Activated naive CD8-positive, alpha-beta T cell treated with anti-CD3 and anti-CD28 coated beads, Interleukin-2, amount 10 ng/mL, durations not matched to agents 7 days and 5 days (primary cell): ENCODE measurements at regions not wholly inside any gene's neighbourhood (a gene's known extent, or its start where the extent isn't known, plus 50 kb on each side); places are given as distances from the start of the nearest gene placed in this dataset.

Experiments
- ATAC-seq: fragments of 150-1000 bp; cut with Tn5 transposase; one replicate; pipeline ENCODE4 v1.10.0; 2021; ENCODE audit warnings: low read depth, moderate library complexity
- POLR2A ChIA-PET: fragments of 350-600 bp; sonication (Branson Sonifier 250); formaldehyde crosslinking; loops from one replicate; lab custom pipeline; 2021; ENCODE audit warnings: antibody characterized with exemption; lab: Charles Lee
- DNase-seq: peaks from one replicate; pipeline ENCODE4 v3.0.0; 2021
- H3K27ac Mint-ChIP-seq: one replicate; pipeline ENCODE4 v1.8.0; 2022; ENCODE audit warnings: mild to moderate bottlenecking, mixed read lengths
- H3K27me3 Mint-ChIP-seq: one replicate; pipeline ENCODE4 v1.8.0; 2022; ENCODE audit warnings: mild to moderate bottlenecking, moderate library complexity, mixed read lengths
- H3K36me3 Mint-ChIP-seq: one replicate; pipeline ENCODE4 v1.8.0; 2021; ENCODE audit warnings: mild to moderate bottlenecking, mixed read lengths
- H3K4me1 Mint-ChIP-seq: one replicate; pipeline ENCODE4 v1.8.0; 2021; ENCODE audit warnings: mixed read lengths
- H3K4me3 Mint-ChIP-seq: one replicate; pipeline ENCODE4 v1.8.0; 2022; ENCODE audit warnings: mild to moderate bottlenecking, moderate library complexity, mixed read lengths
- H3K9me3 Mint-ChIP-seq: one replicate; pipeline ENCODE4 v1.8.0; 2021; ENCODE audit warnings: mixed read lengths

- Mint-ChIP-seq H3K36me3 (no peaks in the 10 kb centered on the region), H3K27ac (no peak overlapping the region), H3K27me3 (peaks cover 2% of the 10 kb centered on the region), H3K9me3 (no peaks in the 10 kb centered on the region), H3K4me3 (no peak overlapping the region), H3K4me1 (no peaks in the 10 kb centered on the region)
- no peak for ATAC-seq
- no peak for DNase-seq
- POLR2A ChIA-PET: no interaction called here
Measured at GRCh38 chr22:47284360-47284759, 521.9 kb downstream of the TBC1D22A start.

GRCh38 chr22:47283616-47284270 is 521.3 kb downstream of the TBC1D22A start:
- no peak overlapping the region for H3K4me3 Mint-ChIP-seq
- peaks cover 2% of the 10 kb centered on the region for H3K27me3 Mint-ChIP-seq
- no peak for DNase-seq
- H3K36me3 Mint-ChIP-seq: no peaks in the 10 kb centered on the region
- no peaks in the 10 kb centered on the region for H3K9me3 Mint-ChIP-seq
- ATAC-seq: no peak
- no peak overlapping the region for H3K27ac Mint-ChIP-seq
- H3K4me1 Mint-ChIP-seq: no peaks in the 10 kb centered on the region
- POLR2A ChIA-PET: no interaction called here

- peaks cover 2% of the 10 kb centered on the region for H3K27me3 Mint-ChIP-seq
- POLR2A ChIA-PET: no interaction called here
- no peak overlapping the region for H3K27ac Mint-ChIP-seq
- no peak for ATAC-seq
- H3K36me3 Mint-ChIP-seq: no peaks in the 10 kb centered on the region
- no peak for DNase-seq
- H3K9me3 Mint-ChIP-seq: no peaks in the 10 kb centered on the region
- H3K4me1 Mint-ChIP-seq: no peaks in the 10 kb centered on the region
- H3K4me3 Mint-ChIP-seq: no peak overlapping the region
Measured at GRCh38 chr22:47282851-47283250, 520.4 kb downstream of the TBC1D22A start.

GRCh38 chr22:47282366-47282765 is 519.9 kb downstream of the TBC1D22A start:
- no peak for DNase-seq
- no peak overlapping the region for H3K27ac Mint-ChIP-seq
- no peak overlapping the region for H3K4me3 Mint-ChIP-seq

GRCh38 chr22:47281126-47282106 is 519.0 kb downstream of the TBC1D22A start:
- no peak overlapping the region for H3K4me3 Mint-ChIP-seq
- ATAC-seq: no peak
- no peaks in the 10 kb centered on the region for H3K9me3 Mint-ChIP-seq
- no peak overlapping the region for H3K27ac Mint-ChIP-seq
- peaks cover 2% of the 10 kb centered on the region for H3K27me3 Mint-ChIP-seq
- H3K36me3 Mint-ChIP-seq: no peaks in the 10 kb centered on the region
- no peaks in the 10 kb centered on the region for H3K4me1 Mint-ChIP-seq
- no peak for DNase-seq
- POLR2A ChIA-PET: no interaction called here

More at GRCh38 chr22:47282366-47282765, 519.9 kb downstream of the TBC1D22A start:
- Mint-ChIP-seq H3K4me1 (no peaks in the 10 kb centered on the region), H3K36me3 (no peaks in the 10 kb centered on the region), H3K9me3 (no peaks in the 10 kb centered on the region), H3K27me3 (peaks cover 2% of the 10 kb centered on the region)
- POLR2A ChIA-PET: no interaction called here
- ATAC-seq: no peak

GRCh38 chr22:47280301-47280700 is 517.9 kb downstream of the TBC1D22A start:
- Mint-ChIP-seq H3K36me3 (no peaks in the 10 kb centered on the region), H3K9me3 (no peaks in the 10 kb centered on the region), H3K27me3 (peaks cover 2% of the 10 kb centered on the region), H3K27ac (no peak overlapping the region), H3K4me3 (no peak overlapping the region), H3K4me1 (no peaks in the 10 kb centered on the region)
- no peak for ATAC-seq
- DNase-seq: no peak
- POLR2A ChIA-PET: no interaction called here

- Mint-ChIP-seq H3K27ac (no peak overlapping the region), H3K4me3 (no peak overlapping the region), H3K9me3 (no peaks in the 10 kb centered on the region), H3K4me1 (no peaks in the 10 kb centered on the region), H3K36me3 (no peaks in the 10 kb centered on the region), H3K27me3 (peaks cover 2% of the 10 kb centered on the region)
- ATAC-seq: no peak
- no peak for DNase-seq
- POLR2A ChIA-PET: no interaction called here
Measured at GRCh38 chr22:47279746-47280145, 517.3 kb downstream of the TBC1D22A start.

- Mint-ChIP-seq H3K9me3 (no peaks in the 10 kb centered on the region), H3K36me3 (no peaks in the 10 kb centered on the region), H3K4me3 (no peak overlapping the region), H3K27me3 (peaks cover 2% of the 10 kb centered on the region), H3K4me1 (no peaks in the 10 kb centered on the region), H3K27ac (no peak overlapping the region)
- DNase-seq (no peak), ATAC-seq (no peak)
- POLR2A ChIA-PET: no interaction called here
Measured at GRCh38 chr22:47279337-47279736, 516.9 kb downstream of the TBC1D22A start.

- no peak for ATAC-seq
- Mint-ChIP-seq H3K27ac (no peak overlapping the region), H3K4me3 (no peak overlapping the region), H3K4me1 (no peaks in the 10 kb centered on the region), H3K36me3 (no peaks in the 10 kb centered on the region), H3K27me3 (peaks cover 2% of the 10 kb centered on the region), H3K9me3 (no peaks in the 10 kb centered on the region)
- peak; percentile 3 for DNase-seq
- POLR2A ChIA-PET: no interaction called here
Measured at GRCh38 chr22:47278655-47279054, 516.2 kb downstream of the TBC1D22A start.

GRCh38 chr22:47277531-47277930 is 515.1 kb downstream of the TBC1D22A start:
- POLR2A ChIA-PET: no interaction called here
- no peaks in the 10 kb centered on the region for H3K36me3 Mint-ChIP-seq
- no peaks in the 10 kb centered on the region for H3K9me3 Mint-ChIP-seq
- H3K4me3 Mint-ChIP-seq: no peak overlapping the region
- ATAC-seq (no peak), DNase-seq (peak; percentile 4)
- H3K27ac Mint-ChIP-seq: no peak overlapping the region
- peaks cover 2% of the 10 kb centered on the region for H3K27me3 Mint-ChIP-seq
- H3K4me1 Mint-ChIP-seq: no peaks in the 10 kb centered on the region

- DNase-seq (peak; percentile 15), ATAC-seq (no peak)
- H3K27me3 Mint-ChIP-seq: peaks cover 2% of the 10 kb centered on the region
- no peak overlapping the region for H3K27ac Mint-ChIP-seq
- no peak overlapping the region for H3K4me3 Mint-ChIP-seq
- no peaks in the 10 kb centered on the region for H3K36me3 Mint-ChIP-seq
- no peaks in the 10 kb centered on the region for H3K9me3 Mint-ChIP-seq
- POLR2A ChIA-PET: no interaction called here
- no peaks in the 10 kb centered on the region for H3K4me1 Mint-ChIP-seq
Measured at GRCh38 chr22:47276991-47277390, 514.5 kb downstream of the TBC1D22A start.

- Mint-ChIP-seq H3K4me1 (no peaks in the 10 kb centered on the region), H3K4me3 (no peak overlapping the region), H3K27ac (no peak overlapping the region), H3K9me3 (no peaks in the 10 kb centered on the region), H3K36me3 (no peaks in the 10 kb centered on the region), H3K27me3 (peaks cover 2% of the 10 kb centered on the region)
- ATAC-seq (no peak), DNase-seq (peak; percentile 3)
- POLR2A ChIA-PET: no interaction called here
Measured at GRCh38 chr22:47276450-47276820, 514.0 kb downstream of the TBC1D22A start.

- Mint-ChIP-seq H3K27me3 (peaks cover 2% of the 10 kb centered on the region), H3K4me3 (no peak overlapping the region), H3K27ac (no peak overlapping the region), H3K9me3 (no peaks in the 10 kb centered on the region), H3K4me1 (no peaks in the 10 kb centered on the region), H3K36me3 (no peaks in the 10 kb centered on the region)
- POLR2A ChIA-PET: no interaction called here
- ATAC-seq (no peak), DNase-seq (no peak)
Measured at GRCh38 chr22:47275605-47276449, 513.4 kb downstream of the TBC1D22A start.
